SK-N-SH treated with all-trans-retinoic acid at 6 μM for 48 hours (cell line): ENCODE measurements at regions not wholly inside any gene's neighbourhood (a gene's known extent, or its start where the extent isn't known, plus 50 kb on each side); places are given as distances from the start of the nearest gene placed in this dataset.

Experiments used
- ATAC-seq: fragments of 200-7000 bp; cut with Tn5 transposase; 3 replicates; pipeline ENCODE4 v1.9.1; 2020; ENCODE audit warnings: mild to moderate bottlenecking, moderate library complexity
- ARNTL ChIP-seq: fragments of 450-650 bp; formaldehyde crosslinking; IDR thresholded peaks from 2 replicates; pipeline ENCODE4 v1.5.0; 2020; ENCODE audit warnings: low read depth, mild to moderate bottlenecking, moderate library complexity, borderline replicate concordance
- BACH2 ChIP-seq: fragments of 250-450 bp; sonication (Bioruptor Pico); IDR thresholded peaks from 2 replicates; pipeline ENCODE4 v1.9.0; 2021; ENCODE audit warnings: mild to moderate bottlenecking, borderline replicate concordance
- CSDC2 ChIP-seq: fragments of 250-450 bp; sonication (Bioruptor Pico); IDR thresholded peaks from 2 replicates; pipeline ENCODE4 v1.5.0; 2020; ENCODE audit warnings: mild to moderate bottlenecking, moderate library complexity
- ESRRG ChIP-seq: fragments of 250-450 bp; sonication (Bioruptor Pico); IDR thresholded peaks from 2 replicates; pipeline ENCODE4 v1.6.1; 2021; ENCODE audit warnings: mild to moderate bottlenecking
- GLIS3 ChIP-seq: fragments of 250-450 bp; sonication (Bioruptor Pico); IDR thresholded peaks from 2 replicates; pipeline ENCODE4 v1.5.0; 2020; ENCODE audit warnings: mild to moderate bottlenecking, moderate library complexity
- ISL1 ChIP-seq: fragments of 250-450 bp; sonication (Bioruptor Pico); IDR thresholded peaks from 2 replicates; pipeline ENCODE4 v2.1.2; 2022; ENCODE audit warnings: mild to moderate bottlenecking, moderate library complexity
- PPARA ChIP-seq: fragments of 250-450 bp; sonication (Bioruptor Pico); IDR thresholded peaks from 2 replicates; pipeline ENCODE4 v1.5.0; 2020; ENCODE audit warnings: mild to moderate bottlenecking, borderline replicate concordance
- RARB ChIP-seq: fragments of 250-450 bp; sonication (Bioruptor Pico); IDR thresholded peaks from 2 replicates; pipeline ENCODE4 v1.8.0; 2021; ENCODE audit warnings: mild to moderate bottlenecking, moderate library complexity
- SNAI2 ChIP-seq: fragments of 250-450 bp; sonication (Bioruptor Pico); IDR thresholded peaks from 2 replicates; pipeline ENCODE4 v1.5.0; 2020; ENCODE audit warnings: mild to moderate bottlenecking, moderate library complexity
- TCF4 ChIP-seq: fragments of 250-450 bp; sonication (Bioruptor Pico); IDR thresholded peaks from 2 replicates; pipeline ENCODE4 v1.8.0; 2021; ENCODE audit warnings: mild to moderate bottlenecking, moderate library complexity, borderline replicate concordance
- TOX ChIP-seq: fragments of 250-450 bp; sonication (Bioruptor Pico); IDR thresholded peaks from 2 replicates; pipeline ENCODE4 v1.8.0; 2021; ENCODE audit warnings: mild to moderate bottlenecking, moderate library complexity, borderline replicate concordance
- ZC3H10 ChIP-seq: fragments of 250-450 bp; sonication (Bioruptor Pico); IDR thresholded peaks from 2 replicates; pipeline ENCODE4 v1.5.1; 2021; ENCODE audit warnings: mild to moderate bottlenecking, moderate library complexity
- ZFP3 ChIP-seq: fragments of 250-450 bp; sonication (Bioruptor Pico); IDR thresholded peaks from 2 replicates; pipeline ENCODE4 v1.5.0; 2020; ENCODE audit warnings: mild to moderate bottlenecking, moderate library complexity
- ZFP30 ChIP-seq: fragments of 450-650 bp; formaldehyde crosslinking; IDR thresholded peaks from 2 replicates; pipeline ENCODE4 v1.5.0; 2022; ENCODE audit warnings: mild to moderate bottlenecking, moderate library complexity
- ZNF565 ChIP-seq: fragments of 450-650 bp; formaldehyde crosslinking; conservative IDR thresholded peaks from 2 replicates; pipeline ENCODE4 v1.5.0; 2020; ENCODE audit warnings: low read depth, mild to moderate bottlenecking, moderate library complexity
- ZNF70 ChIP-seq: fragments of 450-650 bp; formaldehyde crosslinking; IDR thresholded peaks from 2 replicates; pipeline ENCODE4 v1.5.0; 2020; ENCODE audit warnings: mild to moderate bottlenecking, moderate library complexity
- ZNF8 ChIP-seq: fragments of 450-650 bp; formaldehyde crosslinking; IDR thresholded peaks from 2 replicates; pipeline ENCODE4 v1.5.0; 2020; ENCODE audit warnings: mild to moderate bottlenecking, moderate library complexity
- TF ChIP-seq, protein P1 (sequence below): fragments of 250-450 bp; sonication (Bioruptor Pico); IDR thresholded peaks from 2 replicates; pipeline ENCODE4 v1.5.0; 2020; ENCODE audit warnings: mild to moderate bottlenecking, moderate library complexity
- TF ChIP-seq, protein P2 (sequence below): fragments of 250-450 bp; sonication (Bioruptor Pico); IDR thresholded peaks from 2 replicates; pipeline ENCODE4 v1.5.1; 2020; ENCODE audit warnings: low read depth, mild to moderate bottlenecking, moderate library complexity
- TF ChIP-seq, protein P3 (sequence below): fragments of 250-450 bp; sonication (Bioruptor Pico); IDR thresholded peaks from 2 replicates; pipeline ENCODE4 v1.8.0; 2020; ENCODE audit warnings: mild to moderate bottlenecking, moderate library complexity, borderline replicate concordance
- TF ChIP-seq, protein P4 (sequence below): fragments of 250-450 bp; sonication (Bioruptor Pico); IDR thresholded peaks from 2 replicates; pipeline ENCODE4 v1.8.0; 2021; ENCODE audit warnings: low read depth, mild to moderate bottlenecking, moderate library complexity, borderline replicate concordance

DNA sequence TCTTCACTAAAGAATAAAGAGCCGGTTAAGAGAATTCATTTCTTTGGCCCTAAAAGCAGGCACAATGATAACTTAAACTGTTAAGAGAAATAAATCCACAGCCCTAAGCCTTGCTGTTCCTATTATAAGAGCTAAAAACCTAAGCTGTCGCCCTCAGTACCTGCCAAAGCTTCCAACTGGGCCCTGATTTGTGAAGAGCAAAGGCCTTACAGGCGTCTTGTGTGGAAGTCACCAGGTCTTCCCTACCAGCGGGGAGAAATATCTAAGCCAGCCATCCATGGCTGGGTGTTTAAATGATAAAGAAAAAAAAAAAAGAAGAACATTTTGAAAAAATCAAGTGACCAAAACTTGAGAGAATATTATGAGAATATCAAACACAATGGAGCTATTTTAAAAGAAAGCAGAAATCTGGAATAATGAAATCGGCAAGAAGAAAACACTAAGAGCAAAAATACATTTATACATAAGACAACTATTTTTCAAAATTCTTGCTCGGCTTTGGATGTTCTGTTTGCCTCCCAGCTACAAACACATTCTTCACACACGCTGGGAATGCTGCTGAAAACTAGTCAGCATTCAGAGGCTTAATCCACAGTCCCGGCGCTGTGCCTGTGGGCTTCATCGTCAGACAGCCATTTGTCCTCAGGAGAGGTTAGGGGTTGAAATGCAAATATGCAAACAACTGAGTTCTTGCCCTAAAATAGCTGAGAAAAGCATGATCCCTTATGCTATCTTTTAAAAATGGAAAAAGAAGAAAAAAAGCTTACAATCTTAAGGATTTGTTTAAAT lies 89.8 kb upstream of the LSM14A start:
- TF ChIP-seq ISL1 (CRISPR knock-in tag): no peak
- TF ChIP-seq ZFP30 (CRISPR knock-in tag): no peak
- TF ChIP-seq, protein P1, sequence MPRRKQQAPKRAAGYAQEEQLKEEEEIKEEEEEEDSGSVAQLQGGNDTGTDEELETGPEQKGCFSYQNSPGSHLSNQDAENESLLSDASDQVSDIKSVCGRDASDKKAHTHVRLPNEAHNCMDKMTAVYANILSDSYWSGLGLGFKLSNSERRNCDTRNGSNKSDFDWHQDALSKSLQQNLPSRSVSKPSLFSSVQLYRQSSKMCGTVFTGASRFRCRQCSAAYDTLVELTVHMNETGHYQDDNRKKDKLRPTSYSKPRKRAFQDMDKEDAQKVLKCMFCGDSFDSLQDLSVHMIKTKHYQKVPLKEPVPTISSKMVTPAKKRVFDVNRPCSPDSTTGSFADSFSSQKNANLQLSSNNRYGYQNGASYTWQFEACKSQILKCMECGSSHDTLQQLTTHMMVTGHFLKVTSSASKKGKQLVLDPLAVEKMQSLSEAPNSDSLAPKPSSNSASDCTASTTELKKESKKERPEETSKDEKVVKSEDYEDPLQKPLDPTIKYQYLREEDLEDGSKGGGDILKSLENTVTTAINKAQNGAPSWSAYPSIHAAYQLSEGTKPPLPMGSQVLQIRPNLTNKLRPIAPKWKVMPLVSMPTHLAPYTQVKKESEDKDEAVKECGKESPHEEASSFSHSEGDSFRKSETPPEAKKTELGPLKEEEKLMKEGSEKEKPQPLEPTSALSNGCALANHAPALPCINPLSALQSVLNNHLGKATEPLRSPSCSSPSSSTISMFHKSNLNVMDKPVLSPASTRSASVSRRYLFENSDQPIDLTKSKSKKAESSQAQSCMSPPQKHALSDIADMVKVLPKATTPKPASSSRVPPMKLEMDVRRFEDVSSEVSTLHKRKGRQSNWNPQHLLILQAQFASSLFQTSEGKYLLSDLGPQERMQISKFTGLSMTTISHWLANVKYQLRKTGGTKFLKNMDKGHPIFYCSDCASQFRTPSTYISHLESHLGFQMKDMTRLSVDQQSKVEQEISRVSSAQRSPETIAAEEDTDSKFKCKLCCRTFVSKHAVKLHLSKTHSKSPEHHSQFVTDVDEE (CRISPR knock-in tag): no peak
- TF ChIP-seq, protein P2, sequence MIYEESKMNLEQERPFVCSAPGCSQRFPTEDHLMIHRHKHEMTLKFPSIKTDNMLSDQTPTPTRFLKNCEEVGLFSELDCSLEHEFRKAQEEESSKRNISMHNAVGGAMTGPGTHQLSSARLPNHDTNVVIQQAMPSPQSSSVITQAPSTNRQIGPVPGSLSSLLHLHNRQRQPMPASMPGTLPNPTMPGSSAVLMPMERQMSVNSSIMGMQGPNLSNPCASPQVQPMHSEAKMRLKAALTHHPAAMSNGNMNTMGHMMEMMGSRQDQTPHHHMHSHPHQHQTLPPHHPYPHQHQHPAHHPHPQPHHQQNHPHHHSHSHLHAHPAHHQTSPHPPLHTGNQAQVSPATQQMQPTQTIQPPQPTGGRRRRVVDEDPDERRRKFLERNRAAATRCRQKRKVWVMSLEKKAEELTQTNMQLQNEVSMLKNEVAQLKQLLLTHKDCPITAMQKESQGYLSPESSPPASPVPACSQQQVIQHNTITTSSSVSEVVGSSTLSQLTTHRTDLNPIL (CRISPR knock-in tag): no peak
- ATAC-seq: no peak

DNA sequence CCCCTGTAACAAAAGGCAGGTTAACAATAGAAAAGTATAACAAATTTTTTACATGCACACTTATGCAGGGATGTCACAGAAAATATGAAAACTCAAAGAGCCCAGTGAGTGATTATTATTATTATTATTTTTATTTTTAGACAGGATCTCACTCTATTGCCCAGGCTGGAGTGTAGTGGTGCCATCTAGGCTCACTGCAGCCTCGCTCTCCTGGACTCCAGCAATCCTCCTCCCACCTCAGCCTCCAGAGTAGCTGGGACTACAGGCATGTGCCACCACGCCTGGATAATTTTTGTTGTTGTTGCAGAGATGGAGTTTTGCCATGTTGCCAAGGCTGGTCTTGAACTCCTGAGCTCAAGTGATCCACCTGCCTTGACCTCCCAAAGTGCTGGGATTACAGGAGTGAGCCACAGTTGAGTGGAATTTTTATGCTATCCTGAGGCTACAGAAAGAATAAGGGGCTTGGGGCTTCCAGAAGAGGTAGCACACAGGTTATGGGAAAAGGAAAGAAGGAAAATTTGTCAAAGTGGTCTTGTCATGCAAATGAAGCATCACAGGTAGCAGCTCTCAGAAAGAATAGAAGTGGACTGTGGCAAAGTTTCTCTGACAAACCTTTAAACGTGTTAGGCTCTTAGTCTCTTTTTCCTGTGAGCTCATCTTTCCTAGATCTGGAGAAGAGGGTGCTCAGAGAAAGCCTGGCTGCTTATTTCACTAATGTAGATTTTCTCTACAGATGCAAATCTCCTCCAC lies 87.7 kb upstream of the LSM14A start:
- ATAC-seq: no peak
- no peak for TF ChIP-seq ZNF70 (CRISPR knock-in tag)
- TF ChIP-seq, protein P1 (CRISPR knock-in tag): no peak
- no peak for TF ChIP-seq BACH2 (CRISPR knock-in tag)
- no peak for TF ChIP-seq ZNF8
- no peak for TF ChIP-seq PPARA (CRISPR knock-in tag)
- no peak for TF ChIP-seq CSDC2
- no peak for TF ChIP-seq TOX (CRISPR knock-in tag)
- no peak for TF ChIP-seq TCF4
- no peak for TF ChIP-seq RARB (CRISPR knock-in tag)
- TF ChIP-seq, protein P3, sequence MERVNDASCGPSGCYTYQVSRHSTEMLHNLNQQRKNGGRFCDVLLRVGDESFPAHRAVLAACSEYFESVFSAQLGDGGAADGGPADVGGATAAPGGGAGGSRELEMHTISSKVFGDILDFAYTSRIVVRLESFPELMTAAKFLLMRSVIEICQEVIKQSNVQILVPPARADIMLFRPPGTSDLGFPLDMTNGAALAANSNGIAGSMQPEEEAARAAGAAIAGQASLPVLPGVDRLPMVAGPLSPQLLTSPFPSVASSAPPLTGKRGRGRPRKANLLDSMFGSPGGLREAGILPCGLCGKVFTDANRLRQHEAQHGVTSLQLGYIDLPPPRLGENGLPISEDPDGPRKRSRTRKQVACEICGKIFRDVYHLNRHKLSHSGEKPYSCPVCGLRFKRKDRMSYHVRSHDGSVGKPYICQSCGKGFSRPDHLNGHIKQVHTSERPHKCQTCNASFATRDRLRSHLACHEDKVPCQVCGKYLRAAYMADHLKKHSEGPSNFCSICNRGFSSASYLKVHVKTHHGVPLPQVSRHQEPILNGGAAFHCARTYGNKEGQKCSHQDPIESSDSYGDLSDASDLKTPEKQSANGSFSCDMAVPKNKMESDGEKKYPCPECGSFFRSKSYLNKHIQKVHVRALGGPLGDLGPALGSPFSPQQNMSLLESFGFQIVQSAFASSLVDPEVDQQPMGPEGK (CRISPR knock-in tag): no peak
- TF ChIP-seq ZFP3 (CRISPR knock-in tag): no peak
- no peak for TF ChIP-seq ESRRG (CRISPR knock-in tag)
- no peak for TF ChIP-seq SNAI2
- TF ChIP-seq ZNF565 (CRISPR knock-in tag): no peak
- TF ChIP-seq, protein P4, sequence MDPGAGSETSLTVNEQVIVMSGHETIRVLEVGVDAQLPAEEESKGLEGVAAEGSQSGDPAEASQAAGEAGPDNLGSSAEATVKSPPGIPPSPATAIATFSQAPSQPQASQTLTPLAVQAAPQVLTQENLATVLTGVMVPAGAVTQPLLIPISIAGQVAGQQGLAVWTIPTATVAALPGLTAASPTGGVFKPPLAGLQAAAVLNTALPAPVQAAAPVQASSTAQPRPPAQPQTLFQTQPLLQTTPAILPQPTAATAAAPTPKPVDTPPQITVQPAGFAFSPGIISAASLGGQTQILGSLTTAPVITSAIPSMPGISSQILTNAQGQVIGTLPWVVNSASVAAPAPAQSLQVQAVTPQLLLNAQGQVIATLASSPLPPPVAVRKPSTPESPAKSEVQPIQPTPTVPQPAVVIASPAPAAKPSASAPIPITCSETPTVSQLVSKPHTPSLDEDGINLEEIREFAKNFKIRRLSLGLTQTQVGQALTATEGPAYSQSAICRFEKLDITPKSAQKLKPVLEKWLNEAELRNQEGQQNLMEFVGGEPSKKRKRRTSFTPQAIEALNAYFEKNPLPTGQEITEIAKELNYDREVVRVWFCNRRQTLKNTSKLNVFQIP: no peak
- TF ChIP-seq ARNTL (CRISPR knock-in tag): no peak
- no peak for TF ChIP-seq GLIS3 (CRISPR knock-in tag)
- TF ChIP-seq, protein P2 (CRISPR knock-in tag): no peak
- no peak for TF ChIP-seq ZC3H10
